ENCODE measurements at regions not wholly inside any gene's neighbourhood (a gene's known extent, or its start where the extent isn't known, plus 50 kb on each side); places are given as distances from the start of the nearest gene placed in this dataset.
A peak's percentile ranks its signal among the peaks of the same experiment; 100 is the strongest.

GRCh38 chr16:85541980-85542900 is 70.9 kb upstream of the GSE1 start:
- DNase-seq (ENCODE audit: low read depth) = no peak

- DNase-seq (ENCODE audit: low read depth) = no peak
Measured at GRCh38 chr16:85543536-85543935, 69.6 kb upstream of the GSE1 start.

DNA sequence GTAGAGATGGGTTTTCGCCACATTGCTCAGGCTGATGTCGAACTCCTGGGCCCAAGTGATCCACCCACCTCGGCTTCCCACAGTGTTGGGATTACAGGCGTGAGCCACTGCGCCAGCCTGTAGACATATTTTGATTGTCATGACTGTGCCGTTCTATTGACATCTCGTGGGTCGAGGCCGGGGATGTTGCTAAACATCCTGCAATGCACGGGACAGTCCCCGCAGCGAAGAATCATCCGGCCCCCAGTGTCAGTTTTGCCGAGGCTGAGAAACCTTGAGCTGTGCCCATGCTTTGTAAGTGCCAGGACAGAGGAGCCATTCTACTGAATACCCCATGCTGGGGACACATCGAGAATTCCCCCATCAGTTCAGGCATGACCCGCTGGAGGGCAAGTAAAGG is 69.1 kb upstream of the GSE1 start:
- no peak for DNase-seq (ENCODE audit: low read depth)

DNA sequence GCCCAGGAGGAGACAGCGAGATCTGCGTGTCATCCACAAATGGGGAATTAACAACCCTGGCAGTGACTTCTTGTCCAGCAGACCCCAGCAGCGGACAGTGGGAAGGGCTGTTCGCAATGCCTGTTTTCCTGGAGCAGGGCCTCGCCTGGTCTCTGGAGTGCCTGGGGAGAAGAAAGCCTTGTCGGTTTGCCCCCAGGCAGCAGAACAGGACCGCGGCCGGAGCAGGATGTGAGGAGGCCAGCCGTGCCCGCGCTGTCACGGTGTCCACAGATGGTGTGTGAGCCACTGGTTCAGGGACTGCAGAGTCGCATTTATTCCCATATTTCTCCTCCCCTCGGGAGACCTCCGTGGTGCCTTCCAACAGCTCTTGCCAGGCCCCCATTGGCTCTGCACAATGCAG is 68.5 kb upstream of the GSE1 start:
- no peak for DNase-seq (ENCODE audit: low read depth)

DNA sequence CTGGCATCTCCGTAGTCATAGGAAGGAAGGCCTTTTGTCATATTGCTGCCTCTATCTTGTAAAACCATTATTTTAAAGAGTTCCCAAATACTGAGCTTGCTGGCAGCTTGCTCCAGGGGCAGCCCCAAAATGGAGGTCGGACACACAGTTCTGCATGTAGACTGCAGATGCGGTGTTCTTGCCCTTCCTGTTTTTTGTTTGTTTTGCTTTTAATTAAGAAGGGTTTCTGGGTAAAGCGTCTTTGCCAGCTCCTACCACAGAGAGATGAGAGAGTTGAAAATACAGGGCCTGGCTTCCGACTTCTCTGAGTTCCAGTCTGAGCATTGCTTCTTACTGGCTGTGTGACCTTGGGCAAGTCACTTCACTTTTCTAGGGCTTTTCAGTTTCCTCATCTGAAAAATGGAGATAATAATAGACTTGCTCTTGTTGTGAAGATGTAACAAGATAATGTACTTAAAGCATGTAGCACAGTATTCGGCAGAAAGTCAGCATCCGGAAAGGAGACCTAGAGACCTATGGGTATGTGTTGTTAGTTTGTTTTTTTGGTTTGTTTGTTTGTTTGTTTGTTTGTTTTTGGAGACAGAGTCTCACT is 67.8 kb upstream of the GSE1 start:
- DNase-seq (ENCODE audit: low read depth) = no peak

DNA sequence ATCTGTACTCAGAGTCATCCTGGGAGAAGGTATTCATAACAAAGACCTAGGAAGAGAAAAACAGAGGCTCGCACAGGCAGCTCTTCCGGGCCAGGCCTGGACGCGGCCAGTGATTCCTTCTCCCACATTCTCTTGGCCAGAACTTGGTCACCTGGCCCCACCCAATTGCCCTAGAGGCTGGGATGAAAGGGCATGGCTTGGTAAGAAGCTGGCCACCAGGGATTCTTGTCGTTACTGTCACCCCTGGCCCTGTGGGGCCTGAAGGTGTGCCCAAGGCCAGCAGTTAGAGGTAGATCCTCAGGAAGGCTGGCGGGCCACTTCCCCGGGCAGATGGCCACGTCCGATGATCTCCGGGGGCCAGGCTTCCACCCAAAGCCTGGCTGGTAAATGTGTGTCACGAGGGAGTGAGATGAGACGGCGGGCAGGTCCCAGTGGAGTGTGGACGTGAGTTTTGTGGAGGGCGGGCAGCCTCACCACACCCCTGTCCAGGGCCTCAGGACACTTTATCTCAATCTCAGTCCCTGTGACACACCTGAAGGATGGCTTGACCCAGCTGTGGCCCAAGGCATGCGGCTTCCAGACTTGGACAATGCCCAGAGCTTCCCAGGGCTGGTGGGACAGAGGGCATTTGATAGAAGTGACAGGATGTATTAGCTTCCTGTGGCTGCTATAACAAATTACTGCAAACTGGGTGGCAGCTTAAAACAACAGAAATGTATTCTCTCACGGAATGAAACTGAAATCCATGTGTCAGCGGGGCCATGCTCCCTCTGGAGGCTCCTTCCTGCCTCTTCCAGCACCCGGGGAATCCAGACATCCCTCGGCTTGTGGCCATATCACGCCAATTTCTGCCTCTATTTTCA is 66.3 kb upstream of the GSE1 start:
- no peak for DNase-seq (ENCODE audit: low read depth)

GRCh38 chr16:85548375-85548774 is 64.7 kb upstream of the GSE1 start:
- no peak for DNase-seq (ENCODE audit: low read depth)

DNA sequence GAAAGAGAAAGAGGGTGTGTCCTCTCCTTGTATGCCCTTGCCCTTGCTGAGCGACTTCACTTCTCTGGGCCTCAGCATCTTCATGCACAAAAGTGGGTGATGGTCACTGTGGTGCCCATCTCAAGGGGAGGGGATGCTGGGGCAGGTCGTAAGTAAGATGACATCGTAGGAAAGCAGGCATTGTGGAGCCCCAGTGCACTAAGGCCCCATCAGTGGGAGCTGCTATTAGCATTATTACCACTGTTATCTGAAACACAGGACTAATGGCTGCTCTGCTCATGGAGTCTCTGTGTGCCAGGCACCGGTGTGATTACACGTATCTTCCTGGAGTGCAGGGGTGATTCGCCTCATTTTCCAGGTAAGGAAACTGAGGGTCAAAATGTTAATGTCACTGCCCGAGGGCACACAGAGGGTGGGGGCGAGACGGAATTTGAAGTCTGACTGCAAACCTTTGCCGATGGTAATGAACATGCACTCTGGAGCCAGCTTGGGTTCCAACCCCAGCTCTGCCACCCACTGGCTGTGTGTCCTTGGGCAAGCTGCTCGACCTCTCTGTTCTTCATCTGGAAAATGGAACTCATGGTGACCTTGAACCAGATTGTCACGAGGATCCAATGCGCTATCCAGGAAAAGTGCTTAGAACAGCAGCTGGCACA is 63.2 kb upstream of the GSE1 start:
- DNase-seq (ENCODE audit: low read depth) = no peak

DNA sequence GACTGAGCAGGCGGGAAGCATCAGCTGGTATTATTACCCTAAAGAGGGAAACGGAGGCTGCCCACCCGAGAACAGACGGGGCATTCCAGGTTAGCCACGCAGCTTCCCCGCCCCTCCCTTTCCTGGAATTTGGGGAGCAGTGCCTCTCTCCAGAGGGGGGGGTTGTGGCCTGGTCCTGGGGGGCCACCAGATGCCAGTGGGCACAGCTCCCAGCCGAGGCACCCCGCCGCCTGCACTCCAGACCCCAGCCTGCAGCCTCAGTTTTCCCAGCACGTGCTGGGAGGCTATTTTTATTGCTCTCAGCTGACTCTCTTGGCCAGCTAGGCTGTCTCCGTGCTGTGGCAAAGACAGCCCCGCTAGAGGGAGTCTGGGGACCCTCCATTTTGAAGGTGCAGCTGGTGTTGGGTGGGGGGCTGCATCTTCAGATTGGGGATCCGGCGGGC is 62.7 kb upstream of the GSE1 start:
- DNase-seq (ENCODE audit: low read depth) = no peak

GRCh38 chr16:85550953-85551924 is 61.9 kb upstream of the GSE1 start:
- no peak for DNase-seq (ENCODE audit: low read depth)

DNA sequence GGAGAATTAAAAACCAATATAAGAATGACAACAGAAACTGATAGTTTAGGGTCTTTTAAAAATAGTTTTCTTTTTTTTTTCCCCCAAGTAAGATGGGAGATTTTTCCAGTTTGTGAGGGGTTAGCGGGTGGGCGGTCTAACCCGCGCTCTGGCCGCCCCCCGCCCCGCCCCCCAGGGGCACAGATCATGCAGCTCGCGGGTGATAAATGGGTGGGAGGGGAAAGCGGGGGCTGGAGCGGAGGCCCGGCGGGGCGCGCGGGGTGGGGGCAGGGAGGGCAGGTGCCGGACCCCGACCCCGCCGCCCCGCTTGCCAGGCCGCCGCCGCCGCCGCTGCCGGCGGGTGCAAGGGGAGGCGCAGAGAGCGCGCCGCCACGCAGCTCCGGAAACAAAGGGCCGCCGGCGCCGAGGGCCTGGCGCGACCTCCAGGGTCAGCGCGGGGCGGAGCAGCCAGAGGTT is 60.1 kb upstream of the GSE1 start:
- DNase-seq (ENCODE audit: low read depth) = no peak

GRCh38 chr16:85553436-85554113 is 59.5 kb upstream of the GSE1 start:
- peak; percentile 72 for DNase-seq (ENCODE audit: low read depth)

- DNase-seq (ENCODE audit: low read depth) = peak; percentile 88
Measured at GRCh38 chr16:85554114-85554888, 58.8 kb upstream of the GSE1 start.

- DNase-seq (ENCODE audit: low read depth) = peak; percentile 71
Measured at GRCh38 chr16:85554889-85555718, 58.0 kb upstream of the GSE1 start.

DNA sequence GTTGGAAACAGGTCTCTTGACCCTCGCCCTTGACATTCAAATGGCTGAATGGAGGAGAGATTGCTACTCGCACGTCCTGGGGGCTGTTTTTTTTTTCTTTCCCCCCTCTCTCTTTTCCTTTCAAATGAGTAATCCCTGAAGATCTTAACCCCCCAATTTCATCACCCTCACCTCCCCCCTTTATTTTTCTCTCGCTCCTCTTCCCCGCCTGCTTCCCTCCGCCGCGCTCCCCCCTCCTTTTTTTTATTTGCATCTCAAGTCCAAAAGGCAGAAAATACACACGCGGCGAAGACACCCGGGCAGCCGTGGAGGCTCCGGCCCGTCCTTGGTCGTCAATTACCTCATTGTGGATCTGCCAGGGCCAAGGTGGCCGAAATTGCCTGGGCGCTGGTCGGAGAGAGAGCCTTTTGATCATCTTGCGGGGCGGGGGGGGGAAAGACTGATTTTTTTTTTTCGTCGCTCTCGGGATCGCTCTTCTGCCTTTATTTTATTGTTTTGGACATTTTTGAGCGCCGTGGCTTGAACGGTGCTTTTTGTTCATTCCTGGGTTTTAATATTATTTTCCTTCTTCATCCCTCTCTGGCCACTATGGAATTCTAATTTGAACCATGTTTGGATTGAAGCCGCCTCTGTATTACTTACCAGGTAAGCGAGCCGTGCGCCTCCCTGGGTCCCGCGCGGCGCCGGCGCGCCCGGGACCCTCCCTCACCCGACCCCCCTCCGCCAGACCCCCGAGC is 57.2 kb upstream of the GSE1 start:
- peak; percentile 46 for DNase-seq (ENCODE audit: low read depth)

DNA sequence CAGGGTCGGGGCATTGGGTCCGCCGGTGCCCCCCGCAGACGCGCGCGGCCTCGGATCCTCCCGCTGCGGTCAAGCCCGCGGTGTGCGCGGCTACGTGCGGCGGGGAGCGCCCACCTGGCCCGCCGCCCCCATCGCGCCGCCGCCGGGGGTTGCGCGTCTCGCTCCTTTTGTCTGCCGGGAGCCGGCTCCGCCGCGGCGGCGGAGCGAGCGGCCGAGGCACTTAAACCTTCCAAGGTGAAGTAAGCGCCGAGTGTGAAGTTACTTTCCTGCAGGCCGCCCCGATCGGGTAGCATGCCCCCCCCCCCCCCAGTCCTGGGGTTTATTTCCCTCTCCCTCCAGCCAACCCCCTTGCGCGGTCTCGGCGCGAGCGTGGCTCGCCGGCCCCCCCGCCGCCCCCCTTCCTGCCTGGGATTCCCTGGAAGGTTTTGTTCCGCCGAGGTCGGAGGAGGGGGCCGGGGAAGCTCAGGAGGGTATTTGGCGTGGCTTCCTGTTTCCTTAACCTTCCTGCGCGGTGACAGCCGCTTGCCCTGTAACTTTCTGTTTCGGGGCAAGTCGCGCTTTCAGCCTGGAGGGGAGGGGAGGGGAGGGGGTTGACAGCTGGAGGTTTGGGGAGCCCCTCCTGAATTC is 56.6 kb upstream of the GSE1 start:
- DNase-seq (ENCODE audit: low read depth) = peak; percentile 52

Data from ELR (cell line).